Femur (tissue), 1 donor: ENCODE measurements at regions not wholly inside any gene's neighbourhood (a gene's known extent, or its start where the extent isn't known, plus 50 kb on each side); places are given as distances from the start of the nearest gene placed in this dataset.

Experiments
- DNase-seq: peaks from one replicate; pipeline ENCODE4 v3.0.0-alpha.2; 2017

GRCh38 chr17:71689782-71690181 is 431.0 kb upstream of the SOX9 start:
- DNase-seq, result no peak

GRCh38 chr17:71699907-71700306 is 420.9 kb upstream of the SOX9 start:
- DNase-seq, result no peak

GRCh38 chr17:71703701-71704100 is 417.1 kb upstream of the SOX9 start:
- no peak for DNase-seq

- DNase-seq, result no peak
Measured at GRCh38 chr17:71709271-71709890, 411.4 kb upstream of the SOX9 start.

- DNase-seq, result no peak
Measured at GRCh38 chr17:71709946-71710345, 410.9 kb upstream of the SOX9 start.

DNA sequence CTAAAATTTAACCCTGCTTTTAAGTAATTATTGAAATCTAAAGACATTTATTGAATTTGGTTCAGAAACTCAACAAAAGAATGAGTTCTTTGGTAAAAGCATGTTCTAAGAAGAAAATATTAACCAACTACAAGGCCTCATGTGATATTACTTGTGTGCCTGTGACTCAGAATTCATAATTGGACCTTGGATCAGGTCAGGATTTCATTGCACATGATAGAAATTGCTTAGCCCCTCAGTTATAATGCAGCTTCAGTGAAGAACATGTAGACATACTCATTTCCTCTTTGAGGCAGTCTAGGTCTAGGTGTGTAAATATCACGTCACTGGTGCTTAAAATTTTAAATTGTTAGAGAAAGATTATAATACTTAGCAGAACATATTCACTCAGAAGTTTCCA is 410.0 kb upstream of the SOX9 start:
- no peak for DNase-seq

- no peak for DNase-seq
Measured at GRCh38 chr17:71713846-71714245, 407.0 kb upstream of the SOX9 start.

DNA sequence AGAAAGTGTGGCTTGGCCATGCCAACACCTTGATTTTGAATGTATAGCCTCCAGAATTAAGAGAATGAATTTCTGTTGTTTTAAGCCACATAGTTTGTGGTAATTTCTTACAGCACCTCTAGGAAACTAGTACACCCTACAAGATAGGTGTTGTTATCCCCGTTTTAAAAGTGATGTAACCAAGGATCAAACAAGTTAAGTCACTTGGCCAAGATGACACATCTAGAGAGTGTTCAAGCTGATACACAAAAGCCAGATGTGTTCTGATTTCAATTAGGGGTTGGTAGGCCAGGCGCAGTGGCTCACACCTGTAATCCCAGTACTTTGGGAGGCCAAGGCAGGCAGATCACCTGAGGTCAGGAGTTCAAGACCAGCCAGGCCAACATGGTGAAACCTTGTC is 396.5 kb upstream of the SOX9 start:
- no peak for DNase-seq

DNA sequence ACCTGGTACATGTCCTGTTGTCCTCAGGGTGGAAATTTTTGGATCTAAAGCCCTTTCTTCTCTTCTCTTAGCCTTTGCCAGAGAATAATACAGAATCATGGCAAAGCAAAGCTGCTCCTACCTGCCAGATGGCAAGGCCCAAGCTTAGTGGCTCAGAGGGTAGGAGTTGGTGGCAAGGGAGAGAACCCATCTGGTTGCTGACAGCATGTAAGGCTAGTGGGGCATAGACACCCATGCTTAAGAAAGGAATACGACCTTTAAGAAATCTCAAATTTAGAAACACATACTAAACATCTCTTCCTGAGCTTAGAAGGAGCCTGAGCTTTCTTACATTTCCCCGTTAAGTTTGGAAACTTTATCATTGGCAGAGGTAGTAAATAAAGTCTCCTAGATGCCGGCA is 395.0 kb upstream of the SOX9 start:
- DNase-seq, result no peak

- no peak for DNase-seq
Measured at GRCh38 chr17:71726341-71726740, 394.5 kb upstream of the SOX9 start.

DNA sequence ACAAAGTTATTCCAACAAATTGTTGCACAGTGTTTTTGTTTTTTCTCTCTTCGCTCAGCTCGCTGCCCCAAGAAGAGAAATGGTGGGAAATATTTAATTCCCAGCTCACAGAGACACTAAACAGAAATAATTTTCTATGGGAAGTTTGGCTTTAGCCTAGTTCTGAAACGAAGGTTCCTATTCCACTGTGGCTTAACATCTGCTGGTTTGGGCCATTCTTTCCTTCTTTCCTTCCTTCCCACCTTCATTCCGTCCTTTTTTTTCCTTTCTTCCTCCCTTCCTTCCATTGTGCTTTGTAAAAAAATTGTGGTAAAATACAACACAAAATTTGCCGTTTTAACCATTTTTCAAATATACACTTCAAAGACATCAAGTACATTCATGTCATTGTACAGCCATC is 393.5 kb upstream of the SOX9 start:
- DNase-seq, result no peak

GRCh38 chr17:71727723-71728122 is 393.1 kb upstream of the SOX9 start:
- no peak for DNase-seq

DNA sequence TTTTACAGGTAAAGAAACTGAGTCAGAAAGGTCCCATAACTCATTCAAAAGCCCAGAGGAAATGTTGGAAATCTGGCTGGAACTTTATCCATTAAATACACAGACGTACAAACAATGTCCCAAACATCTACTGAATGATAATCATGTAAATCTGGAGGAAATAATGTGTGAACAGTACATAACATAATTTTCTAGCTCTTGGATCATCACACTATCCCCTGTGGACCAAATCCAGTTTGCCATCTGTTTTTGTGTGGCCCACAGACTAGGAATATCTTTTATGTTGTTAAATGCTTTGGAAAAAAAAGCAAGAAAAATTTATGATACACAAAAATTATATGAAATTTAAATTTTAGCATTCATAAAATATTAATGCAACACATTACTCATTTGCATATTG is 389.9 kb upstream of the SOX9 start:
- DNase-seq, result no peak

- no peak for DNase-seq
Measured at GRCh38 chr17:71735893-71736292, 384.9 kb upstream of the SOX9 start.

- no peak for DNase-seq
Measured at GRCh38 chr17:71740866-71741265, 380.0 kb upstream of the SOX9 start.

DNA sequence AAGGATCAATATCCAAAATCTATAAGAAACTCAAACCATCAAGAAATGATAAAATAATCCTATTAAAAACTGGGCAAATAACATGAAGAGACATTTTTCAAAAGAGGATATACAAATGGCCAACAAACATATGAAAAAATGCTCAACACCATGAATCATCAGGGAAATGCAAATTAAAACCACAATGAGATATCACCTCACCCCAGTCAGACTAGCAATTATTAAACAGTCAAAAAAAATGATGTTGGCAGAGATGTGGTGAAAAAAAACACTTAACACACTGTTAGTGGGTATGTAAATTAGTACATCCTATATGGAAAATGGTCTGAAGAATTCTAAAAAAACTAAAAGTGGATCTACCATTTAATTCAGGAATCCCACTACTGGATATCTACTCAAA is 379.0 kb upstream of the SOX9 start:
- no peak for DNase-seq

DNA sequence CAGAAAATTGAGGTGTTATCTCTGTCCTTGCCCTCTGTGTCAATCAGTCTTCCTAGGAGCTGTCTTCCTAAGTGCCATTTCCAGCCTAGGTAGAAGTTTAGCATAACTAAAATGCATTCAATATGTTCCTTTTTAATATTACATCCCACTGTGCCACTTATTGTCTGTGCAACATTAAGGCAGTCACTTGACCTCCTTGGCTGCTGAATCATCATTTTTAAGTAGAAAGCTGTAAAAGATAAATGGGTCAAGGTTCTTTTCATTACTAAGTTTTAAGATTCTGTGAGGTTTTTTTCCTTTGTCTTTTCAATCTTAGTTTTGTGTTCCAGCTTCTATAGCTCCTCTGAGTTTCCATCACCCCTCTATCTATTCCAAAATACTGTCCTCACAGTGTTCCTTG is 371.9 kb upstream of the SOX9 start:
- DNase-seq, result no peak

- no peak for DNase-seq
Measured at GRCh38 chr17:71753070-71753469, 367.8 kb upstream of the SOX9 start.

DNA sequence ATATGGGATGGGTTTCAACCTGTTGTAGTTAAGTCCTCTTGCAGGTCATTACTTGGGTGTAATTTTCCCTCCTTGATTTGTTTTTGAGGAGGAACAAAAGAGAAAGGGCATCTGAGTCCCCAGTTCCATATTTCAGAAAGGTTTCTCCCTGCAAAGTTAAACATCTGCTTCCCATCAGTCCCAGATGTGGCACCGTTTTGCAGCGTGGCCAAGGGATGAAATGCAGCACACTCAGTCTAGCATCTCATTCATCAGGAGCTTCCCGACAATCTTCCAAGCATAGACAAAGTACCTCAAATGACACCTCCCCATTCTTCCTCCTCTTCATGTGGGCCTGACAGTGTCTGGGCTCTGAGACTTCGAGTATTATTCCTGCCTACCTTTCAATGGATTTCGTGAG is 363.7 kb upstream of the SOX9 start:
- DNase-seq, result no peak

- no peak for DNase-seq
Measured at GRCh38 chr17:71757956-71758355, 362.9 kb upstream of the SOX9 start.

GRCh38 chr17:71759422-71760060 is 361.3 kb upstream of the SOX9 start:
- DNase-seq, result no peak

- no peak for DNase-seq
Measured at GRCh38 chr17:71760062-71760720, 360.6 kb upstream of the SOX9 start.

- DNase-seq, result no peak
Measured at GRCh38 chr17:71762526-71762925, 358.3 kb upstream of the SOX9 start.

GRCh38 chr17:71764505-71764904 is 356.3 kb upstream of the SOX9 start:
- no peak for DNase-seq

DNA sequence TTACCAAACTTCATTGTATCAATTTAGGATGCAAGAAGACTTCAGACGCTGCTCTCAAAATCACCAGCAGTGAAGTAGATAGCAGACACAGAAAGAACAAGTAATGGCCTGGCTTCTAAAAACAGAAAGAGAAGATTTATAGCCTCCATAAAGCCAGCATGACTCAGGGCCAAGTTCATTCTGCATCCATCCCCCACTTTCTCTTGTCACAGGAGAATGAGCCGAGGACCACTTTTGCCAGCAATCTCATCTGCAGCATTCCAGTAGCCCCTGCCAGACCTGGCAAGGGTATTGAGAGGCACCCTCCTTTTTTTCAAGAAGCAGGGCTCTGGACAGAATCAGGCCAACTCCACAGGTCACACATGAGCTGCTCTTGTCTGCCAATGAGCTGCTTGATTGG is 355.4 kb upstream of the SOX9 start:
- no peak for DNase-seq
